HG02678 (cell line): ENCODE measurements at regions not wholly inside any gene's neighbourhood (a gene's known extent, or its start where the extent isn't known, plus 50 kb on each side); places are given as distances from the start of the nearest gene placed in this dataset.
"Not testable (repeated sequence)": the region's sequence is repeated elsewhere in the genome, so short reads cannot be mapped to it uniquely, and the experiment has no call there.

ENCODE experiments used
- ATAC-seq: cut with Tn5 transposase; IDR thresholded peaks from one replicate; pipeline ENCODE4 v1.9.1; 2021; ENCODE audit warnings: mild to moderate bottlenecking, moderate library complexity; ENCODE audit not compliant: unreplicated experiment

DNA sequence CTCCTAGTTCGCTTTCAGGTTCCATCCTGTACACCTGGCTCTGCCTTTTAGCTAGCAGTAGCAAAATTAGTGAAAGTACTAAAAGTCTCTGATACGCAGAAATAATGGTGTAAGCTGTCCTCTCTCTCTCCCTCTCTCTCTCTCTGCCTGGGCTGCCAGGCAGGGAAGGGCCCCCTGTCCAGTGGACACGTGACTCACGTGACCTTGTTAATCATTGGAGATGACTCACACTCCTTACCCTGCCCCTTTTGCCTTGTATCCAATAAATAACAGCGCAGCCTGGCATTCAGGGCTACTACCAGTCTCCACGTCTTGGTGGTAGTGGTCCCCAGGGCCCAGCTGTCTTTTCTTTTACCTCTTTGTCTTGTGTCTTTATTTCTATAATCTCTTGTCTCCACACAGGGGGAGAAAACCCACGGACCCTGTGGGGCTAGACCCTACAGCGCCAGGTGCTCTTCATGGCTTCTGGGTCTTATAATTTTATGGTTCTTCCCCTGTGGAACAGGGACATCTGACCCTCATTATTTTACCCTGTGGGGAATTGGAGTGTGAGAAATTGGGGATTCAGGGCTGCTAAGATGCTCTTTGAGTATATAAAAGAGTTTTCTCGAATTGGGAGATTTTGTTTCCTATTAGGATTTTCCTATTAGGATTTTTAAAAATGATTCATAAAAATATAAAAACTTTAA lies 1348.2 kb downstream of the GATA3 start:
- not testable (repeated sequence) for ATAC-seq

GRCh38 chr10:9407201-9407600 lies 1352.7 kb downstream of the GATA3 start:
- not testable (repeated sequence) for ATAC-seq

DNA sequence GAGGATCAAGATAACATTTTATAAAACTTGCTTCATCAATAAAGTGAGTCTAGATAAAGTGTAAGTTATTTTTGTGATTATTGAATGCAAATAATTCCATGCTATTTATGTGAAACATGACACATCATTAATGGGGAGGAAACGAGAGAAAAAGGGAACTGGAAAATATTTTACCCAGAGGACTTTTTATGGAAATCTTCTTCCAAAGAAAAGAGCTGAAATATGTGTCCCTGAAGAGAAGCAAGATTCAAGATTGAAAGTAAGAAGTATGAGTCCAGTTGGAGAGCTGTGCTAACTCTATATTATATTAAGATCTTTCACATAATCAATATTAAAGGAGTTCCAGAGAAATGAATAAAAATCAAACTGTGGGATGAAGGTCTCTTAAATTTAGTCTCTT lies 1361.8 kb downstream of the GATA3 start:
- no peak for ATAC-seq

DNA sequence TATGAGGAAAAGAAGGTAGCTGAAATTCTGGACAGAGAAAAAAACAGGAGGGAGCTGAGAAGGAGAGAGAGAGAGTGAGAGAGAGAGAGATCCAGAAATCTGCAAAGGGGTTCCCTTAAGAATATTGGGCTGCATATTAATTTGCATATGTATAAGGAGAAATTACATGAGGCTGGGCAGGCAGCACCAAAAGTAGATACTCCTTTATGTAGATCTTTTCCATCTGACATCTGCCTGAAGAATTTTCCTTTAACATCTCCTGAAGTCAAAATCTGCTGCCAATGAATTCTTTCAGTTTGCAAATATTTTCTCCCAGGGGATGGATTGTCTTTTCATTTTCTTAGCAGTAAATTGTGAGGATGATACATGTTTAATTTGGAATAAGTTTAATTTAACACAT lies 1365.3 kb downstream of the GATA3 start:
- ATAC-seq, result no peak

GRCh38 chr10:9427209-9427608 lies 1372.7 kb downstream of the GATA3 start:
- no peak for ATAC-seq

GRCh38 chr10:9437131-9437530 lies 1382.6 kb downstream of the GATA3 start:
- no peak for ATAC-seq

- ATAC-seq, result no peak
Observed at GRCh38 chr10:9443758-9444157, 1389.3 kb downstream of the GATA3 start.

DNA sequence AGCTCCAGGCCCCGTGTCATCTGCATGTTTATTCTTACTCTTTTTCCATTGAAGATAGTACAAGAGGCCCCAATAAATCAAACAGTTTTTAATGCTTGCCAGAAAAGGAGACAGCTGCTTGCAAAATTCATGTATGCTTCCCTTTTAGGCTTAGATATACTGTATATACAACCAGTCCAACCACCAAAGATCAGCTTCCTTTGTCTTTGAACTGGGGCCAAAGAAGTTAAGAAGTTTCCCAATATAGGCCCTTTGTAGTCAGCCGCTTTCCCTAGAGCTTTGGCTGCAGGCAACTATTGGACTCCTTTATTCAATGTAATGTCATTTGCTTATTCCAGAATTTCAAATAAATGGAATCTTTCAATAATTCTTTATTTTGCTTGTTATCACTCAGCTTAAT lies 1395.0 kb downstream of the GATA3 start:
- ATAC-seq, result no peak

DNA sequence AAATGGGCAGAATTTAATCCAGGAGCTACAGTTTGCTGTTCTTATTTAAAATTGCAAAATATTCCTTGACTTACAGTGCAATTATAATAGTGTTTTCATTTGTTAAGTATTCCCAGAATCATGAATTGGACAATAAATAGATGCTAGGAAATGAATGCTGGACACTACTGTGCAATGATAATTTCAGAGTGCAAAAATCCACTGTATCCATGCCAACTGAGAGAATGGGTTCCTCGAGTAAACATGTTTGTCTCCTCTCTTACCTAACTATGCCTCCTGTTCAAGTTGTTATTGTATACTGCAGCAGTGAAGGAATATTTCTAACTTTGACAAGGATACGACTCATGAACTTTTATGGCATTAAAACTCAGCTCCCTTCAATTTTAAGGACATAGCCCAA lies 1396.3 kb downstream of the GATA3 start:
- ATAC-seq, result no peak

DNA sequence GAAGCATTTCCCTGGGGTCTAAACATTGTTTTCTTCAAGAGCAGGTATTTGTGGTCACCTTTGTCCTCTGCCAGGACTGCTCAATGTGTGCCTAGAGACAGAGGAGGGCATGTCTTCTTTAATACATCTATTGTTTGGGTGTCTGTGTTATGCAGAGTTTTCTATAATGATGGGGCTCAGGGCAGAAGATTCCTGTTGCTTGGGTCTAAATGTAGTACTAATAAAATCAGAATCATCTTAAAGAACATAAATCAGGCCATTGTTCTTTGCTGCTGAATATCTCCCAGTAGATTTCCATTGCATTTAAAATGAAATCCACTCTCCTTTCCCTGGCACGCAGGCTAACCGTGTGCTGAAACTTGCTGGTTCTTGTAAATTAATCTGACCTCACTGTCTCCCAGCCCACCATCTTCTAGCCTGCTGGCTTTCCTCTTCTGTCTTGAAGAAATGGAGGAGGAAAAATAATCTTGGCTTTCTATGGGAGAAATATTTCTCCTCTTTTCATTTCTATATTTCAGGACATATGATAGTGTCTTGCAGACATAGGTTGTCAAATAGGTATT lies 1396.8 kb downstream of the GATA3 start:
- ATAC-seq, result no peak

- no peak for ATAC-seq
Observed at GRCh38 chr10:9452056-9452455, 1397.6 kb downstream of the GATA3 start.

- ATAC-seq, result not testable (repeated sequence)
Observed at GRCh38 chr10:9453871-9454270, 1399.4 kb downstream of the GATA3 start.

- ATAC-seq, result no peak
Observed at GRCh38 chr10:9469663-9470205, 1415.2 kb downstream of the GATA3 start.

DNA sequence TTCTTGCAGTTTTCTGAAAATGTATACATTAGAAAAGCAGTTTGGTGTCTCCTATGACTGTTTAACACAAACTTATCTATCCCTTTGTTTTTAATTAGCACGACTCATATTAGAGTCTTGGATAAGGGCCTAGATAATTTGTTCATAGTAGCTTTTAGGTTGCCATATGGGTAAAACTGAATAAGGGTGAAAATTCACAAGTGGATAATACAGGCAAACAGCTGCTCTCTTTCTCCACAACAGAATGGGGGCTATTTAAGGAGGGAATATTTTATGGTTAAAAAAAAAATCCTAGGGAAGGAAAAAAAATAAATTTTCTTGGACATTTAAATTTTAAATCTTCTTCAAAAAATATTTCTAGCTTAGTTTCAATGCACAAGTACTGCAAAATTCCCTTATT lies 1416.1 kb downstream of the GATA3 start:
- no peak for ATAC-seq

DNA sequence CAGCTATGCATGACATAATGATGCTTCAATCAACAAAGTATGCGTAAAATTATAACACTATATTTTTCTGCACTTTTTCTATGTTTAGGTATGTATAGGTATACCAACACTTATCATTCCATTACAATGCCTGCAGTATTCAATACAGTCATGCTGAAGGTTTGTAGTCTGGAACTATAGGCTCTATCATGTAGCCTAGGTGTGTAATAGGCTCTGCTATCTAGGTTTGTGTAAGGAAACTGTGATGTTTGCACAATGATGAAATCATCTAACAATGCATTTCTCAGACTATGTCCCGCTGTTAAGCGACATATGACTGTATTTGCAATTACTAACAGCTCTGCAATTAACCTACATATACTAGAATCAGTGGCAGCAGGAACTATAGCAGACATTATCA lies 1447.5 kb downstream of the GATA3 start:
- ATAC-seq, result no peak

- no peak for ATAC-seq
Observed at GRCh38 chr10:9504227-9504626, 1449.7 kb downstream of the GATA3 start.

DNA sequence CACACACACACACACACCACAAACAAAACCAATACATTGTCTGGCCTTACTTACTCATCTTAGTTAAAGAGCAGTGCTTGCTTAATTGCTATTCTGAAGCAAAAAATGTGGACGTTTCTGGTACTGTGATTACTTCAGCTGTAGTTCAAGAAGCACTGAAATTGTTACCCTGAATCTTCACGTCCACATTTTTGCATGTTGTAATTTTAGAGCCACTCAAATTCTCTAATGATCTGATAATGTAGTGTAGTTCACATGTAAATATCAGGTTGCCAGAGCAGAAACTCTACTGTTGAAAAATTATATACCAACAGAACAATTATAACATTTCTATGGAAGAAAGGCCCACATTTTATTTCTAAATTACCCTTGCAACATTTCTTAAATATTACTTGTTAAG lies 1451.1 kb downstream of the GATA3 start:
- ATAC-seq, result no peak

GRCh38 chr10:9508606-9509005 lies 1454.1 kb downstream of the GATA3 start:
- ATAC-seq, result no peak

DNA sequence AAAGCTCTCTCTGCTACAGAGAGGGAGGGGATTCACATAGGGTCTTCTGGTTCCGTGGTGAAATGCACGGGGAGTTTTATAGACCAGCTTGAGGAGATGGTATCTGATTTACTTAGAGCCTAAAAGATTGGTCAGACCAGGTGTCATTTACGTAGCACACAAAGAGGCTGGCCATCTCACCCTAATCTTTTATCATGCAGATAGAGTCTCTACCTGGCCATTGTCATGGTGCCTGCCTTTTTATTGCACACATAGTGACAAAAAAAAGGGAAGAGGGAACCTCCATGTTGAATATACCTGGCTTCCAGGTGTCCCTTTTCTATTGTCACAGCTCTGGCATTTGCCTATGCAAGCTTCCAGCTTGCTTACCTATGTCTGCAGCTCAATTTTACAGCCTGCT lies 1456.1 kb downstream of the GATA3 start:
- no peak for ATAC-seq

DNA sequence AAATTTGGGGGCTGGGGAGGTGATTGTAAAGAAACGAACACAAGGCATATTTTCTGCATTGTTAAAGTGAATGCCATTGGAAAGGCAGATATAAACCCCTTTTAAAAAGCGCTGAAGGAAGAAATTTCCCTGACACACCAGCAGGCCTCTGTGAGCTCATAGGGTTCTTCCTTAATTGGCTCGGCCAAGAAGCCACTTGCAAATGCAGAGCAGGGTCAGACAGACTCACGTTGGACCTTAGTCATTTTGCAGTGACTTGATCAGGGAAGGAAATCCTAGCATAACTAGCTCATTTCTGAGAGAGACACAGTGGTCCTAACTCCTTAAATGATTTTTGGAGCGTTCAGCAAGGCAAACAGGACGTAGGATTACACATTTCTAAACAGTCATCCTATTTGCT lies 1461.4 kb downstream of the GATA3 start:
- no peak for ATAC-seq

GRCh38 chr10:9535744-9536143 lies 1481.3 kb downstream of the GATA3 start:
- ATAC-seq, result no peak

GRCh38 chr10:9545073-9545472 lies 1472.6 kb upstream of the CELF2 start:
- ATAC-seq, result no peak
